Left cardiac atrium (tissue), 4 donors: ENCODE measurements at regions not wholly inside any gene's neighbourhood (a gene's known extent, or its start where the extent isn't known, plus 50 kb on each side); places are given as distances from the start of the nearest gene placed in this dataset.

Source experiments
- ATAC-seq, 2 donors: fragments of 200-7000 bp; cut with Tn5 transposase; one replicate each; pipeline ENCODE4 v1.9.1; 2020; ENCODE audit warnings: mild to moderate bottlenecking in 2 of 2, moderate library complexity in 2 of 2
- DNase-seq: peaks from one replicate; pipeline ENCODE4 v3.0.0-alpha.2; 2020
- intact Hi-C, 2 donors: fragments of 100-400 bp; cut with DNase I; formaldehyde crosslinking; loops; one replicate each; pipeline versions ENCODE4 v1.14.1 to v1.15.1; 2022 to 2023
- donor health status: DM: no; HTN: yes; CAD: no.
- donor health status: DM: no; HTN: yes; CAD: no; lungs with severe emphysema.
- donor health status: DM: yes; HTN: yes; CAD: no.
- donor health status: Dilated cardiomyopathy.

DNA sequence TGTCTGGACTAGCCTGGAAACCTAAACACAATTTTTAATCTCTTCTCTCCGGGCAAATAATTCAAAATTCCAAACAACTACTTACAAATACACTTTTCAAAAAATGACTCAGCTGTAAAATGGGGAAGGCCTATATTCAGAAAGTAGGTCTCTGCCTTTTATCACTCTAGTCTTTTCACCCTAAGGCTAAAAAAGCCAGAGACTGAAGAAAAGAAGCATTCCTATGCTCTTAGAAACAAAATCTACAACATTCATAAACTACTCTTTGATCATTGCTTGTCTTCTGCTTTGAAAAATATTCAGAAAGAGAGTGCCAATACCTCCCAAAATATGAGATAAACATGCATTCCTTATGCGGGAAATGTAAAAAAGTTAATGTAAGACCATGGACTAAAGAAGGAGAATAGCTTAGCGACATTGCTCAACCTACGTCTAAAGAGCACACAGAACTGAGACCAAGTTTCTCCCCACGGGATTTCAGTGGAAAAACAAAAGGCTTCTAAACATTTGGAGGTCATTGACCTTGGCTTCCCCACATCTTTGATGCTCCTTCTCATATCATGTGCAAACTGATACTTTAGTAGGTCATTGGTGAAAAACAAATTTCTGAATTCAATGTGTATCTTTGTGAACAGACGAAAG is 74.4 kb upstream of the EPB41L3 start:
- intact Hi-C loops = no loop called here
- ATAC-seq (no peak), DNase-seq (no peak)

GRCh38 chr18:5611221-5611620 is 67.4 kb upstream of the EPB41L3 start:
- DNase-seq = no peak
- intact Hi-C loops = no loop called here
- ATAC-seq = no peak

DNA sequence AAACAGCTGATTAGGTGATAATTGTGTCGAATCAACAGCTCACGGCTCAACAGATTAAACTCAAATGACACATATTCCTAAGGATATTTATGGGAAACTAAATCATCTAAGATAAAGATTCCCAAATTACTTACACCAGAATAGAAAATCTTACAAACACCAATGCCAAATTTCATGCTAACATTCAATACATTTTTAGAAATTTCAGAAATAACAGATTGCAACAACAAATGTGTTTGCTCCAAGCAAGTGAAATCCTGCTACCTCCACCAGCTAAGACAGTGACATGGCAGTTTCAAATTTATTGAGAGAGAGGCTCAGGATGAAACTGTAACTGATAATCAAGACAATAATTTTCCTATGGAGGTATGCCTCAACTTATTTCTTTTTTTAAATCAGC is 65.0 kb upstream of the EPB41L3 start:
- intact Hi-C loops = no loop called here
- ATAC-seq (no peak), DNase-seq (no peak)

DNA sequence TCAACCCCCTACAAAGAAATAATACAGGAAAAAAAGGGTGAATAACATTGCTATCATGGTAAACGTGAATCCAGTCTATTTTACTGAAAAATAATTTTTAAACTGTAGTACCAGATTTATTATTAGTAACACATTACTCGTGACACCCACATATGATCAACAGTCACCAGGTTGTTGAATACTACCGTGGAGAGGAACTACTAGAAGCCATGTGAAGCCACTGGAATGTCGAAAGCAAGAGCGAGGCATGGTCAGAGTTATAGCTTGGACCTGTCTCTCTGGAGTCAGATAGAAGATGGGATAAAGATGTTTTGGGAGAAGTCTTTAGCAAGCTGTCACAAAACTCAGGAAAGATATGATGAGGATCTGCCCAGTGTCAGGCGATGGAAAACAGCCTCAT is 63.2 kb upstream of the EPB41L3 start:
- intact Hi-C loops = no loop called here
- ATAC-seq (no peak), DNase-seq (no peak)

DNA sequence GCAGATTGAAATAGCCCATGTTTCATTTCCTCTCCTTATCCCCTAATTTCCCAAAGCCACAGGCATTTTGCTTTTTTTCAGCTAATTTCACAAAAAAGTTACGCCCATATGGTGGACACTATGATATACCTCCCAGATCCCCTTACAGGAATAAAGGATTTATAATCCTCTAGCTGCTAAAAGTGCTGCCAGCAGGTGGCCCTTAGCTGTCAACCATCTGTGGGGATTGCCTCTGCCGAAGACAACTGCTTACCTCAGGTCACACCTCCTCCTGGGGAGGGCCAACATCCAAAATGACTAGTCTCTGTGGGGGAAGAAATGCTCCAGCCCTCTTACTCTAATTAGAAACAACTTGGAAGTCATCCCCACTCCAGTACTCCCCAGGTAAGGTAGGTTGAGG is 61.0 kb upstream of the EPB41L3 start:
- ATAC-seq = no peak
- intact Hi-C loops = no loop called here
- DNase-seq = no peak

DNA sequence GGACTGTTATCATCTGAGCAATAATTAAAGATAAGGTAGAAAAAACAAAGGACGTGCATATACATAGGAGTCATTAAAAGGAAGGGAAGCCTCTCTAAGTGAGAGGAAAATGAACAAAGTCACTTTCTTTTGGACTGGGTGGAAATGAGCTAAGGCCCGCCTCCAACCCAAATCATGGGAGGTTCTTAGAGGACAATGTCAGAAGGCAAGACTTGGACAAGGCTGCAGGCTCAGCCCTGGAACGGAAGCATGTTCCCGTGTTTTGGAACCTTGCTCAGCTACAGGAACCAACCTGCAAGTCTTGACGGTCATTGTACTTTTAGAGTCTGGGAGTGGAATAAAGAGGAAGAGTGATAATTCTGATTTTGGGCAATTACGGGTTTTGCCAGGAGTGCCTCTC is 59.4 kb upstream of the EPB41L3 start:
- ATAC-seq (no peak), DNase-seq (no peak)
- intact Hi-C loops = no loop called here

- ATAC-seq (no peak), DNase-seq (no peak)
- intact Hi-C loops = no loop called here
Observed at GRCh38 chr18:5601188-5601624, 57.4 kb upstream of the EPB41L3 start.

GRCh38 chr18:5600378-5601071 is 56.7 kb upstream of the EPB41L3 start:
- ATAC-seq = no peak
- intact Hi-C loops = no loop called here

GRCh38 chr18:5596585-5596984 is 52.8 kb upstream of the EPB41L3 start:
- intact Hi-C loops = no loop called here
- no peak for ATAC-seq
- no peak for DNase-seq

More at GRCh38 chr18:5600378-5601071, 56.7 kb upstream of the EPB41L3 start:
- no peak for DNase-seq
